ENCODE measurements at regions not wholly inside any gene's neighbourhood (a gene's known extent, or its start where the extent isn't known, plus 50 kb on each side); places are given as distances from the start of the nearest gene placed in this dataset.

DNA sequence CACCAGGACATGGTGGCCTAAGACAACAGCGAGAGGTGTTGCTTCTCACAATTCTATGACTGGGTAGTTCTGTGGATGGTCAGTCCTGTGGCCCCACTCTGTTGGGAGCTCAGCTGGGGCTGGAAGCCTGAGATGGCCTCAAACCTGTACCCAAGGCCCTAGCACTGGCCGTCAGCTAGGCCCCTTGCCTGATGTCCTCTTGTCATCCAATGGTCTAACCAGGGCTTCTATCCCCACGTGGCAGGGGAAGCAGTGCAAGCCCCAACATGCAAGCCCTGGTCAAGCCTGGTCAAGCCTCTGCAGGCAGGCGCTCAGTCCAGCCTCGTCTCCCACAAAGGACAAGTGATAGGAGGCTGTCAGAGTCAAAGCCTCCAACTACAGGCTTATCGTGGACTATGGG, 196.5 kb upstream of the CST7 start:
- no peak for TF ChIP-seq EP300 (IDR thresholded peaks at IDR 0.05)
- TF ChIP-seq, protein P1, sequence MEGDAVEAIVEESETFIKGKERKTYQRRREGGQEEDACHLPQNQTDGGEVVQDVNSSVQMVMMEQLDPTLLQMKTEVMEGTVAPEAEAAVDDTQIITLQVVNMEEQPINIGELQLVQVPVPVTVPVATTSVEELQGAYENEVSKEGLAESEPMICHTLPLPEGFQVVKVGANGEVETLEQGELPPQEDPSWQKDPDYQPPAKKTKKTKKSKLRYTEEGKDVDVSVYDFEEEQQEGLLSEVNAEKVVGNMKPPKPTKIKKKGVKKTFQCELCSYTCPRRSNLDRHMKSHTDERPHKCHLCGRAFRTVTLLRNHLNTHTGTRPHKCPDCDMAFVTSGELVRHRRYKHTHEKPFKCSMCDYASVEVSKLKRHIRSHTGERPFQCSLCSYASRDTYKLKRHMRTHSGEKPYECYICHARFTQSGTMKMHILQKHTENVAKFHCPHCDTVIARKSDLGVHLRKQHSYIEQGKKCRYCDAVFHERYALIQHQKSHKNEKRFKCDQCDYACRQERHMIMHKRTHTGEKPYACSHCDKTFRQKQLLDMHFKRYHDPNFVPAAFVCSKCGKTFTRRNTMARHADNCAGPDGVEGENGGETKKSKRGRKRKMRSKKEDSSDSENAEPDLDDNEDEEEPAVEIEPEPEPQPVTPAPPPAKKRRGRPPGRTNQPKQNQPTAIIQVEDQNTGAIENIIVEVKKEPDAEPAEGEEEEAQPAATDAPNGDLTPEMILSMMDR (IDR thresholded peaks at IDR 0.05) = no peak
- no peak for TF ChIP-seq POLR2A (IDR thresholded peaks at IDR 0.05)

All from ovary (tissue), 3 donors.